ENCODE measurements at regions not wholly inside any gene's neighbourhood (a gene's known extent, or its start where the extent isn't known, plus 50 kb on each side); places are given as distances from the start of the nearest gene placed in this dataset.

DNA sequence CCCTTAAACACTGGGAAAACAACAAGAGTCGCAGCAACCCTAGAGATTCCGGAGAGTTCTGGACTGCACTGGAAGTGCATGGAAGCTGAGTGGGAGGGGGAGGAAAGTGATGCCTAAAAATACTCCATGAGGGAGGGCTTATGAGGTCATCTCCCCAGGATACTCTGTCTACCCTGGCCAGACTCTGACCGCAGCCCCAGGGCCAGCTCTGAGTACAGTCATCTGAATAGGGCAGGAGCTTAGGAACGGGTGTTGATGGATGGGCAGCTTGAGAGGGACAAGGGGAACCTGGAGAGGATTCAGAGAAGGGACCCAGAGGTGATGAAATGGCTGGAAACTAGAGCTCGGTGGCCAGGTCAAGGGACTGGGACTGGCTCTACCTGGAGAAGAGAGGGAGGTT is 79.3 kb upstream of the IGFBP5 start:
- no peak overlapping the region for H3K4me3 ChIP-seq
- peak overlapping the region; percentile 32 to 93 (median 82) for H3K27ac ChIP-seq
- peaks cover 0 to 10% (median 0%) of the 10 kb centered on the region in 11 donors for H3K9me3 ChIP-seq
- H3K4me1 ChIP-seq: peaks cover 16 to 42% (median 24%) of the 10 kb centered on the region in 9 donors
- no peaks in the 10 kb centered on the region for H3K27me3 ChIP-seq
- TF ChIP-seq, protein P1, sequence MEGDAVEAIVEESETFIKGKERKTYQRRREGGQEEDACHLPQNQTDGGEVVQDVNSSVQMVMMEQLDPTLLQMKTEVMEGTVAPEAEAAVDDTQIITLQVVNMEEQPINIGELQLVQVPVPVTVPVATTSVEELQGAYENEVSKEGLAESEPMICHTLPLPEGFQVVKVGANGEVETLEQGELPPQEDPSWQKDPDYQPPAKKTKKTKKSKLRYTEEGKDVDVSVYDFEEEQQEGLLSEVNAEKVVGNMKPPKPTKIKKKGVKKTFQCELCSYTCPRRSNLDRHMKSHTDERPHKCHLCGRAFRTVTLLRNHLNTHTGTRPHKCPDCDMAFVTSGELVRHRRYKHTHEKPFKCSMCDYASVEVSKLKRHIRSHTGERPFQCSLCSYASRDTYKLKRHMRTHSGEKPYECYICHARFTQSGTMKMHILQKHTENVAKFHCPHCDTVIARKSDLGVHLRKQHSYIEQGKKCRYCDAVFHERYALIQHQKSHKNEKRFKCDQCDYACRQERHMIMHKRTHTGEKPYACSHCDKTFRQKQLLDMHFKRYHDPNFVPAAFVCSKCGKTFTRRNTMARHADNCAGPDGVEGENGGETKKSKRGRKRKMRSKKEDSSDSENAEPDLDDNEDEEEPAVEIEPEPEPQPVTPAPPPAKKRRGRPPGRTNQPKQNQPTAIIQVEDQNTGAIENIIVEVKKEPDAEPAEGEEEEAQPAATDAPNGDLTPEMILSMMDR (IDR thresholded peaks at IDR 0.05): no peak
- H3K36me3 ChIP-seq: no peaks in the 10 kb centered on the region
- ATAC-seq (peak; percentile 97 to 98 (median 97)), DNase-seq (peak; percentile 72 to 90)
- whole genome bisulfite sequencing, 2 donors: 9 to 15% methylated on average over 5 of the region's 5 CpGs
- intact Hi-C loops (cut with DNase I): loop anchor here in 3 of 10 donors (5.0 to 10.0 kb wide), 3 partner anchors 72 to 80 kb away; partner anchors contain the start of gene IGFBP5 (in 2 of the 3)

DNA sequence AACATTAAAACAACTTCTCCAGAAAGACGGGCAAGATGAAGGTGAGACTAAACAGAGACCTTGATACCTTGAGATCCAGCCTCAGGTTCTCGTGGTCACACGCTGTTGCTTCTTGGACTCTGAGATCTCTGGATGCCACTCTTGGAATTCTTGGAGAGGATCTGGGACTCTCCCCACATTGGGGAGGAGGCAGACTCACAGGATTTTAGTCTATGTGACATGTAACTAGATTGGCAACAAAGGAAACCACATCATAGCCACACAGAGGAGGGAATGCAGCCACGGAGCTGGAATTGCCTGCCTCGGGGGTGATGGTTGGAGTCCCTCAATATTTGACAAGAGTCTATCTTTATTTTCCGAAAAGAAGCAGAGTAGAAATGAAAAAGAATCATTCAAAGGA is 78.8 kb upstream of the IGFBP5 start:
- TF ChIP-seq, protein P1 (IDR thresholded peaks at IDR 0.05): no peak
- Histone ChIP-seq H3K27ac (peak overlapping the region; percentile 17 to 93 (median 82)), H3K36me3 (no peaks in the 10 kb centered on the region), H3K4me3 (no peak overlapping the region), H3K27me3 (no peaks in the 10 kb centered on the region), H3K4me1 (peaks cover 16 to 42% (median 24%) of the 10 kb centered on the region in 9 donors), H3K9me3 (peaks cover 0 to 10% (median 0%) of the 10 kb centered on the region in 11 donors)
- WGBS, 2 donors: 59 to 69% methylated on average over 6 of the region's 6 CpGs
- ATAC-seq (peak in 5 of 8 donors; percentile 1 to 23 (median 5)), DNase-seq (no peak)
- intact Hi-C loops (cut with DNase I): loop anchor here in 3 of 10 donors (5.0 to 10.0 kb wide), 3 partner anchors 72 to 79 kb away; partner anchors contain the start of gene IGFBP5 (in 2 of the 3)

DNA sequence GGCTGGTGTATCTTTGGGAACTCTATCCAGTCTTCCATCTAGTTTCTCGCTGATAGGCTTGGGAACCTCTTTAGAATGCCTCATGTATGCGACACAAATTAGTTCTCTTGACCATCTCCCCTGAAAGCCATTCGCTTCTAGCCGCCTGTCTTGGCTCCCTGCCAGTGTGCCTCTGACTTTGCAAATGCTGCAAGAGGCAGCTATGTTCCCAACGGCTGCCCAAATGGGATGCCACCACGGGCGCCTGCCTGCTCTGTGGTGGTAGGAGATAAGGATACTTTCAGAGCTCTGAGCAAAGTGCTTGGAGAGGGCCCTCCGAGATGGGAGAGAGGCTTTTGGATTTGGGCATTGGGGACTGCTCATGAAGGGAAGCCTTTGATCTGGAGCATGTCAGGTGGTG is 77.7 kb upstream of the IGFBP5 start:
- Histone ChIP-seq H3K4me3 (no peak overlapping the region), H3K9me3 (peaks cover 0 to 10% (median 0%) of the 10 kb centered on the region in 11 donors), H3K36me3 (no peaks in the 10 kb centered on the region), H3K27me3 (no peaks in the 10 kb centered on the region), H3K27ac (peak overlapping the region in 8 of 10 donors; percentile 63 to 93 (median 85)), H3K4me1 (peaks cover 16 to 42% (median 24%) of the 10 kb centered on the region in 9 donors)
- DNase-seq: peak; percentile 75 to 80
- intact Hi-C loops (cut with DNase I): loop anchor here in 3 of 10 donors (5.0 to 10.0 kb wide), 3 partner anchors 71 to 78 kb away; partner anchors contain the start of gene IGFBP5 (in 2 of the 3)
- ATAC-seq: peak; percentile 22 to 78 (median 50)
- TF ChIP-seq, protein P1 (IDR thresholded peaks at IDR 0.05): no peak
- WGBS, 2 donors: 41 to 55% methylated on average over 8 of the region's 8 CpGs

DNA sequence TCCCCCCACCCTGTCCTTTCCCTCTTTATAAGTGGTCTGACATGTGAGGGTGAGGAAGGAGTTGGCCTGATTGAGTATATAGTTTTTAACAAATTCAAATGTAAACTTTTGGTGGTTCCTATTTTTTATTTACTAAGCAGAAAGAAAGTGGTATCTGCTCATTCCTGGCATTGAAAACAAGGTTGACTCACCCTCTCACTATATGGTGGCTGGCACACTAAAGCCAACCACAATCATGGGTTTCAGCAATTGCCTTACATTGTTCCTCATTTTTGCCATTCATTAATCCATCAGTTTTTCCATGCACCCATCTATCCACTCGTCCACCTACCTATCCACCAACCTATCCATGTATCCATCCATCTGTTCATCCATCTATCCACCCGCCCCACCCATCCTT is 75.4 kb upstream of the IGFBP5 start:
- no peaks in the 10 kb centered on the region for H3K36me3 ChIP-seq
- intact Hi-C loops (cut with DNase I): loop anchor here in 3 of 10 donors (5.0 to 10.0 kb wide), 3 partner anchors 68 to 76 kb away; partner anchors contain the start of gene IGFBP5 (in 2 of the 3)
- H3K9me3 ChIP-seq: peaks cover 0 to 10% (median 0%) of the 10 kb centered on the region in 11 donors
- H3K4me3 ChIP-seq: no peak overlapping the region
- no peak overlapping the region for H3K27ac ChIP-seq
- H3K27me3 ChIP-seq: no peaks in the 10 kb centered on the region
- ATAC-seq (no peak), DNase-seq (no peak)
- TF ChIP-seq, protein P1 (IDR thresholded peaks at IDR 0.05): no peak
- 94 to 98% methylated on average over 2 of the region's 2 CpGs for WGBS, 2 donors
- peaks cover 16 to 41% (median 28%) of the 10 kb centered on the region in 9 donors for H3K4me1 ChIP-seq
